A549 (cell line): ENCODE measurements at regions not wholly inside any gene's neighbourhood (a gene's known extent, or its start where the extent isn't known, plus 50 kb on each side); places are given as distances from the start of the nearest gene placed in this dataset.

Experiments used
- ATAC-seq, 2 experiments: fragments of 200-7000 bp in 1 of 2; fragments of >200 bp in 1 of 2; cut with Nextera tagmentation in 1 of 2; cut with Tn5 transposase in 1 of 2; 3 replicates each; pipeline versions ENCODE4 v1.8.0 to v1.9.1; 2018 to 2020; ENCODE audit warnings: mild to moderate bottlenecking in 1 of 2, moderate library complexity in 1 of 2
- CTCF ChIA-PET: fragments of 300-600 bp; sonication (Branson Sonifier 250); formaldehyde crosslinking; extraction: SDS; loops from one replicate; lab custom pipeline; 2021; ENCODE audit warnings: antibody characterized with exemption, inconsistent platforms; lab: Yijun Ruan, JAX
- POLR2A ChIA-PET: fragments of 350-600 bp; formaldehyde crosslinking; extraction: SDS; loops from one replicate; lab custom pipeline; 2021; ENCODE audit warnings: antibody characterized with exemption, inconsistent platforms; lab: Yijun Ruan, JAX
- DNase-seq, 2 experiments: peaks; one replicate each; pipeline versions ENCODE4 v3.0.0 to v3.0.0-alpha.2; 2011 to 2016; ENCODE audit warnings: low read depth in 1 of 2, low spot score in 1 of 2
- FAIRE-seq: peaks from 2 replicates; lab custom pipeline; 2011; peaks lifted over from hg19 to GRCh38; lab: Jason Lieb, UNC
- H3K27ac ChIP-seq, 2 experiments: fragments of >200 bp; sonication (Bioruptor Twin); formaldehyde crosslinking; 3 replicates each; pipeline ENCODE4 v1.5.1; 2016 to 2017
- H3K4me1 ChIP-seq: fragments of >200 bp; sonication (Bioruptor Twin); formaldehyde crosslinking; 3 replicates; pipeline ENCODE4 v1.6.1; 2016
- H3K4me2 ChIP-seq: fragments of >200 bp; sonication (Bioruptor Twin); formaldehyde crosslinking; 3 replicates; pipeline ENCODE4 v1.6.1; 2016
- H3K4me3 ChIP-seq: fragments of >200 bp; sonication (Bioruptor Twin); formaldehyde crosslinking; 3 replicates; pipeline ENCODE4 v1.5.1; 2016
- H3K9me3 ChIP-seq: fragments of >200 bp; sonication (Bioruptor Twin); formaldehyde crosslinking; 3 replicates; pipeline ENCODE4 v1.6.1; 2016
- BHLHE40 ChIP-seq: IDR thresholded peaks from 2 replicates; pipeline ENCODE4 v1.6.1; 2012; ENCODE audit warnings: low read depth, low read length, inconsistent platforms
- CBX2 ChIP-seq: fragments of 200-600 bp; sonication (generic); IDR thresholded peaks from 2 replicates; pipeline ENCODE4 v1.6.1; 2016; ENCODE audit warnings: low read depth, mild to moderate bottlenecking, borderline replicate concordance
- CBX8 ChIP-seq: fragments of 200-600 bp; sonication (generic); IDR thresholded peaks from 2 replicates; pipeline ENCODE4 v1.6.1; 2016
- CEBPB ChIP-seq, 2 experiments: fragments of >200 bp in 1 of 2; sonication (Bioruptor Twin) in 1 of 2; formaldehyde crosslinking in 1 of 2; IDR thresholded peaks; 2 replicates each; pipeline ENCODE4 v1.6.1; 2012 to 2016
- CHD4 ChIP-seq: fragments of 200-600 bp; sonication (generic); IDR thresholded peaks from 2 replicates; pipeline ENCODE4 v1.6.1; 2016; ENCODE audit warnings: antibody characterized with exemption, mild to moderate bottlenecking, borderline replicate concordance
- EHF ChIP-seq: fragments of 250-450 bp; sonication (Bioruptor Pico); IDR thresholded peaks from 2 replicates; pipeline ENCODE4 v1.5.0; 2020; ENCODE audit warnings: mild to moderate bottlenecking
- EHMT2 ChIP-seq: fragments of 200-600 bp; sonication (generic); IDR thresholded peaks from 2 replicates; pipeline ENCODE4 v1.6.1; 2016; ENCODE audit warnings: antibody characterized with exemption, low read depth, mild to moderate bottlenecking, moderate library complexity
- EP300 ChIP-seq, 2 experiments: fragments of >200 bp; sonication (Bioruptor Twin); formaldehyde crosslinking; IDR thresholded peaks; 2 replicates in 1 of 2; 3 replicates in 1 of 2; pipeline ENCODE4 v1.6.1; 2016 to 2017
- ESRRA ChIP-seq: fragments of 150-350 bp; IDR thresholded peaks from 2 replicates; pipeline ENCODE4 v1.6.1; 2014; ENCODE audit warnings: mild to moderate bottlenecking, low read length, borderline replicate concordance
- GATA3 ChIP-seq: IDR thresholded peaks from 2 replicates; pipeline ENCODE4 v1.6.1; 2012; ENCODE audit warnings: borderline replicate concordance
- HDAC2 ChIP-seq: fragments of 200-600 bp; sonication (generic); IDR thresholded peaks from 2 replicates; pipeline ENCODE4 v1.6.1; 2016
- HEYL ChIP-seq: fragments of 250-450 bp; sonication (Bioruptor Pico); IDR thresholded peaks from 2 replicates; pipeline ENCODE4 v1.8.0; 2021; ENCODE audit warnings: mild to moderate bottlenecking, moderate library complexity
- HOXB13 ChIP-seq: fragments of 250-450 bp; sonication (Bioruptor Pico); IDR thresholded peaks from 2 replicates; pipeline ENCODE4 v1.5.0; 2020; ENCODE audit warnings: low read depth, mild to moderate bottlenecking, moderate library complexity
- KDM5A ChIP-seq: fragments of 200-600 bp; sonication (generic); IDR thresholded peaks from 2 replicates; pipeline ENCODE4 v1.6.1; 2016; ENCODE audit warnings: antibody characterized with exemption, mild to moderate bottlenecking
- MAFK ChIP-seq: fragments of 450-650 bp; IDR thresholded peaks from 2 replicates; pipeline ENCODE4 v1.6.1; 2014; ENCODE audit not compliant: partially characterized antibody
- MAX ChIP-seq: IDR thresholded peaks from 2 replicates; pipeline ENCODE4 v1.6.1; 2012
- NPAS2 ChIP-seq: fragments of 250-450 bp; sonication (Bioruptor Pico); IDR thresholded peaks from 2 replicates; pipeline ENCODE4 v1.8.0; 2022; ENCODE audit warnings: mild to moderate bottlenecking, moderate library complexity, borderline replicate concordance
- PBX3 ChIP-seq: IDR thresholded peaks from 2 replicates; pipeline ENCODE4 v1.6.1; 2012
- POLR2AphosphoS2 ChIP-seq: conservative IDR thresholded peaks from 2 replicates; pipeline ENCODE4 v1.6.1; 2012; ENCODE audit warnings: low read length, improper control_type of control experiment, inconsistent platforms
- RARB ChIP-seq: fragments of 250-450 bp; sonication (Bioruptor Pico); IDR thresholded peaks from 2 replicates; pipeline ENCODE4 v1.8.0; 2021; ENCODE audit warnings: mild to moderate bottlenecking, moderate library complexity
- RFX5 ChIP-seq: fragments of 450-650 bp; IDR thresholded peaks from 2 replicates; pipeline ENCODE4 v1.7.1; 2014; ENCODE audit warnings: antibody characterized with exemption, mild to moderate bottlenecking, moderate library complexity
- SREBF2 ChIP-seq: fragments of 450-650 bp; IDR thresholded peaks from 2 replicates; pipeline ENCODE4 v1.6.1; 2014; ENCODE audit warnings: mild to moderate bottlenecking, moderate library complexity
- USF2 ChIP-seq: fragments of 450-650 bp; IDR thresholded peaks from 2 replicates; pipeline ENCODE4 v1.6.1; 2014; ENCODE audit warnings: antibody characterized with exemption
- ZC3H11A ChIP-seq: fragments of 450-650 bp; IDR thresholded peaks from 2 replicates; pipeline ENCODE4 v1.6.1; 2014; ENCODE audit warnings: antibody characterized with exemption, mild to moderate bottlenecking
- ZFP36 ChIP-seq: fragments of 450-650 bp; IDR thresholded peaks from 2 replicates; pipeline ENCODE4 v1.6.1; 2014; ENCODE audit warnings: borderline replicate concordance; ENCODE audit not compliant: partially characterized antibody
- WGBS: methylation state at CpG from one replicate; pipeline ENCODE4 v1.1.6; 2017; ENCODE audit errors: missing lambda C conversion rate; 5-methylcytosine and 5-hydroxymethylcytosine counted together

GRCh38 chr10:33542752-33543505 lies 208.5 kb upstream of the NRP1 start:
- ChIA-PET POLR2A (interaction anchor here (0.9 kb wide), 1 partner anchor 207 kb away, joined by 4 read pairs; no protein-coding TSS in a partner anchor), CTCF (no interaction called here)
- H3K27ac ChIP-seq, result 0 out of 6 replicates have a peak overlapping the region, but pooled peaks of 1 of the 2 experiments have one; percentile 23
- no peak overlapping the region for H3K4me2 ChIP-seq
- no peak for TF ChIP-seq MAFK
- TF ChIP-seq HEYL (CRISPR knock-in tag), result no peak
- H3K4me1 ChIP-seq, result 0 out of 3 replicates have a peak, but pooled peaks cover 4% of the 10 kb centered on the region
- DNase-seq (peak in 1 of 2 experiments; percentile 17), FAIRE-seq (peak; percentile 36), ATAC-seq (no peak; a peak in 1 of 6 replicates)
- 41% methylated on average over 2 of the region's 2 CpGs for WGBS
- no peaks in the 10 kb centered on the region; the same call in 1 of the 3 replicates for H3K9me3 ChIP-seq
- no peak overlapping the region for H3K4me3 ChIP-seq

- Histone ChIP-seq H3K4me3 (no peak overlapping the region), H3K27ac (no peak overlapping the region), H3K9me3 (no peaks in the 10 kb centered on the region; the same call in 1 of the 3 replicates), H3K4me1 (0 out of 3 replicates have a peak, but pooled peaks cover 4% of the 10 kb centered on the region), H3K4me2 (no peak overlapping the region)
- ATAC-seq (no peak), DNase-seq (no peak), FAIRE-seq (no peak)
- TF ChIP-seq CBX8 (0 out of 2 replicates have a peak, but pooled peaks have one; percentile 41), HOXB13 (CRISPR knock-in tag) (no peak), CEBPB (IDR thresholded peaks at IDR 0.05) (no peak), CBX2 (no peak), RARB (no peak), GATA3 (no peak), HDAC2 (no peak), KDM5A (no peak), EHMT2 (no peak)
- ChIA-PET CTCF (interaction anchor here (0.5 kb wide), 1 partner anchor 115 kb away, joined by 3 read pairs; no protein-coding TSS in a partner anchor), POLR2A (no interaction called here)
- 55% methylated on average over 4 of the region's 4 CpGs for WGBS
Observed at GRCh38 chr10:33539116-33539515, 204.6 kb upstream of the NRP1 start.

- POLR2A ChIA-PET, result no interaction called here
- H3K4me1 ChIP-seq, result no peaks in the 10 kb centered on the region
- CTCF ChIA-PET, result interaction anchor here (0.6 kb wide), 1 partner anchor 148 kb away, joined by 3 read pairs; no protein-coding TSS in a partner anchor
- FAIRE-seq (no peak), DNase-seq (no peak), ATAC-seq (no peak)
- WGBS, result 89% methylated on average over 1 of the region's 1 CpG
- TF ChIP-seq RFX5 (no peak), EHF (CRISPR knock-in tag) (no peak), EP300 (IDR thresholded peaks at IDR 0.05) (no peak), USF2 (no peak), POLR2AphosphoS2 (no peak), RARB (no peak), MAX (no peak), ZFP36 (no peak), NPAS2 (CRISPR knock-in tag) (no peak), ESRRA (no peak), ZC3H11A (no peak), PBX3 (no peak), EHMT2 (no peak), MAFK (no peak), BHLHE40 (no peak), SREBF2 (no peak), CHD4 (no peak)
- no peak overlapping the region for H3K4me3 ChIP-seq
- H3K27ac ChIP-seq, result no peak overlapping the region
- no peak overlapping the region for H3K4me2 ChIP-seq
- no peaks in the 10 kb centered on the region for H3K9me3 ChIP-seq
Observed at GRCh38 chr10:33537066-33537465, 202.6 kb upstream of the NRP1 start.
